Ectodermal cell (in vitro differentiated cells): ENCODE measurements at regions not wholly inside any gene's neighbourhood (a gene's known extent, or its start where the extent isn't known, plus 50 kb on each side); places are given as distances from the start of the nearest gene placed in this dataset.

ENCODE experiments used
- H3K27ac ChIP-seq: 2 replicates; pipeline ENCODE4 v1.7.0; 2013; ENCODE audit warnings: mild to moderate bottlenecking, low read depth, low read length; ENCODE audit not compliant: insufficient read depth, poor library complexity, severe bottlenecking
- H3K27me3 ChIP-seq: 2 replicates; pipeline ENCODE4 v1.7.0; 2013; ENCODE audit warnings: mild to moderate bottlenecking, low read length; ENCODE audit not compliant: insufficient read depth, control insufficient read depth, poor library complexity, severe bottlenecking
- H3K36me3 ChIP-seq: one replicate; pipeline ENCODE4 v1.7.0; 2013; ENCODE audit warnings: low read length; ENCODE audit not compliant: control insufficient read depth, insufficient read depth
- H3K4me1 ChIP-seq: one replicate; pipeline ENCODE4 v1.7.0; 2013; ENCODE audit warnings: low read length; ENCODE audit not compliant: control insufficient read depth, insufficient read depth
- H3K4me3 ChIP-seq: 2 replicates; pipeline ENCODE4 v1.7.0; 2013; ENCODE audit warnings: low read depth, low read length, control low read depth; ENCODE audit not compliant: insufficient read depth
- H3K9me3 ChIP-seq: 2 replicates; pipeline ENCODE4 v1.7.0; 2013; ENCODE audit warnings: mild to moderate bottlenecking, low read length, moderate library complexity; ENCODE audit not compliant: control insufficient read depth
- WGBS, 2 experiments: methylation state at CpG; one replicate each; pipeline ENCODE4 v1.1.7; 2013; ENCODE audit warnings: missing lambda C conversion rate in 2 of 2; 5-methylcytosine and 5-hydroxymethylcytosine counted together

- no peak overlapping the region for H3K27ac ChIP-seq
- no peaks in the 10 kb centered on the region for H3K9me3 ChIP-seq
- no peaks in the 10 kb centered on the region for H3K27me3 ChIP-seq
- no peaks in the 10 kb centered on the region for H3K4me1 ChIP-seq
- H3K36me3 ChIP-seq = no peaks in the 10 kb centered on the region
- H3K4me3 ChIP-seq = no peak overlapping the region
These were observed 552.1 kb downstream of the XIRP2 start for GRCh38 chr2:167440382-167440781.

- 74 to 82% methylated on average over 2 of the region's 2 CpGs for WGBS, 2 experiments
- Histone ChIP-seq H3K4me1 (no peaks in the 10 kb centered on the region), H3K4me3 (no peak overlapping the region), H3K27ac (no peak overlapping the region), H3K36me3 (no peaks in the 10 kb centered on the region), H3K9me3 (no peaks in the 10 kb centered on the region), H3K27me3 (no peaks in the 10 kb centered on the region)
These were observed 549.9 kb downstream of the XIRP2 start for GRCh38 chr2:167438206-167438605.

- no peak overlapping the region for H3K27ac ChIP-seq
- no peaks in the 10 kb centered on the region for H3K27me3 ChIP-seq
- no peaks in the 10 kb centered on the region for H3K4me1 ChIP-seq
- no peaks in the 10 kb centered on the region for H3K9me3 ChIP-seq
- no peaks in the 10 kb centered on the region for H3K36me3 ChIP-seq
- no peak overlapping the region for H3K4me3 ChIP-seq
- 86 to 94% methylated on average over 2 of the region's 2 CpGs for WGBS, 2 experiments
These were observed 543.7 kb downstream of the XIRP2 start for GRCh38 chr2:167431949-167432348.

- H3K4me1 ChIP-seq = no peaks in the 10 kb centered on the region
- no peak overlapping the region for H3K4me3 ChIP-seq
- H3K27ac ChIP-seq = no peak overlapping the region
- no peaks in the 10 kb centered on the region for H3K36me3 ChIP-seq
- H3K27me3 ChIP-seq = no peaks in the 10 kb centered on the region
- H3K9me3 ChIP-seq = no peaks in the 10 kb centered on the region
These were observed 542.2 kb downstream of the XIRP2 start for GRCh38 chr2:167430447-167430846.

GRCh38 chr2:167424803-167425755 is 536.8 kb downstream of the XIRP2 start:
- Histone ChIP-seq H3K9me3 (no peaks in the 10 kb centered on the region), H3K4me1 (no peaks in the 10 kb centered on the region), H3K4me3 (no peak overlapping the region), H3K27ac (no peak overlapping the region), H3K27me3 (no peaks in the 10 kb centered on the region), H3K36me3 (no peaks in the 10 kb centered on the region)
- 93% methylated on average over 6 to 8 of the region's 8 CpGs for WGBS, 2 experiments

GRCh38 chr2:167424221-167424620 is 535.9 kb downstream of the XIRP2 start:
- Histone ChIP-seq H3K27ac (no peak overlapping the region), H3K4me1 (no peaks in the 10 kb centered on the region), H3K27me3 (no peaks in the 10 kb centered on the region), H3K36me3 (no peaks in the 10 kb centered on the region), H3K4me3 (no peak overlapping the region), H3K9me3 (no peaks in the 10 kb centered on the region)
- 82 to 89% methylated on average over 1 of the region's 1 CpG for WGBS, 2 experiments

- Histone ChIP-seq H3K27me3 (no peaks in the 10 kb centered on the region), H3K9me3 (no peaks in the 10 kb centered on the region), H3K4me1 (no peaks in the 10 kb centered on the region), H3K27ac (no peak overlapping the region), H3K36me3 (no peaks in the 10 kb centered on the region), H3K4me3 (no peak overlapping the region)
- 61 to 67% methylated on average over 4 of the region's 4 CpGs for WGBS, 2 experiments
These were observed 535.5 kb downstream of the XIRP2 start for GRCh38 chr2:167423731-167424130.

GRCh38 chr2:167420211-167420610 is 531.9 kb downstream of the XIRP2 start:
- H3K4me3 ChIP-seq = no peak overlapping the region
- no peaks in the 10 kb centered on the region for H3K9me3 ChIP-seq
- no peaks in the 10 kb centered on the region for H3K36me3 ChIP-seq
- H3K27ac ChIP-seq = no peak overlapping the region
- WGBS, 2 experiments = 94% methylated on average over 1 to 2 of the region's 2 CpGs
- no peaks in the 10 kb centered on the region for H3K27me3 ChIP-seq
- no peaks in the 10 kb centered on the region for H3K4me1 ChIP-seq

GRCh38 chr2:167415068-167415467 is 526.8 kb downstream of the XIRP2 start:
- H3K27me3 ChIP-seq = no peaks in the 10 kb centered on the region
- no peak overlapping the region for H3K27ac ChIP-seq
- no peaks in the 10 kb centered on the region for H3K36me3 ChIP-seq
- no peak overlapping the region for H3K4me3 ChIP-seq
- no peaks in the 10 kb centered on the region for H3K4me1 ChIP-seq
- H3K9me3 ChIP-seq = no peaks in the 10 kb centered on the region

- Histone ChIP-seq H3K27me3 (no peaks in the 10 kb centered on the region), H3K36me3 (no peaks in the 10 kb centered on the region), H3K4me3 (no peak overlapping the region)
These were observed 523.1 kb downstream of the XIRP2 start for GRCh38 chr2:167411367-167411766.

More at GRCh38 chr2:167411367-167411766, 523.1 kb downstream of the XIRP2 start:
- H3K27ac ChIP-seq = no peak overlapping the region
- H3K9me3 ChIP-seq = no peaks in the 10 kb centered on the region
- peaks cover under 1% of the 10 kb centered on the region for H3K4me1 ChIP-seq
